Brain microvascular endothelial cell (primary cell): ENCODE measurements at regions not wholly inside any gene's neighbourhood (a gene's known extent, or its start where the extent isn't known, plus 50 kb on each side); places are given as distances from the start of the nearest gene placed in this dataset.

Source experiments
- DNase-seq: peaks from one replicate; pipeline ENCODE4 v3.0.0-alpha.2; 2020
- H3K27ac ChIP-seq: fragments of 250-450 bp; sonication (Bioruptor Pico); 2 replicates; pipeline ENCODE4 v1.5.1; 2020; ENCODE audit warnings: mild to moderate bottlenecking, moderate library complexity
- H3K27me3 ChIP-seq: fragments of 250-450 bp; sonication (Bioruptor Pico); replicated peaks from 2 replicates; pipeline ENCODE4 v1.5.1; 2020; ENCODE audit warnings: mild to moderate bottlenecking
- H3K36me3 ChIP-seq: fragments of 250-450 bp; sonication (Bioruptor Pico); replicated peaks from 2 replicates; pipeline ENCODE4 v1.5.1; 2020; ENCODE audit warnings: mild to moderate bottlenecking
- H3K4me3 ChIP-seq: 2 replicates; pipeline ENCODE4 v1.5.1; 2011; ENCODE audit warnings: low read depth, mild to moderate bottlenecking, control low read depth, low read length, moderate library complexity
- CTCF ChIP-seq: IDR thresholded peaks from 2 replicates; pipeline ENCODE4 v1.5.1; 2011; ENCODE audit warnings: low read depth, mild to moderate bottlenecking, moderate library complexity, low read length, control low read depth, inconsistent platforms; ENCODE audit errors: missing control alignments
- in situ Hi-C: cut with HindIII; loops from 2 replicates; pipeline ENCODE4 v1.10.0; 2017; ENCODE audit warnings: low sequenced_read_pairs, low pct_ligation_motif_present

GRCh38 chr11:23313001-23313400 is 452.7 kb upstream of the CCDC179 start:
- no peaks in the 10 kb centered on the region for H3K27me3 ChIP-seq
- TF ChIP-seq CTCF: no peak
- no peak overlapping the region for H3K4me3 ChIP-seq
- no peak for DNase-seq
- no peaks in the 10 kb centered on the region for H3K36me3 ChIP-seq
- H3K27ac ChIP-seq: no peak overlapping the region
- in situ Hi-C loops: no loop called here

- in situ Hi-C loops: no loop called here
- Histone ChIP-seq H3K27ac (no peak overlapping the region), H3K4me3 (no peak overlapping the region), H3K36me3 (no peaks in the 10 kb centered on the region), H3K27me3 (no peaks in the 10 kb centered on the region)
- DNase-seq: no peak
- TF ChIP-seq CTCF: no peak
Observed at GRCh38 chr11:23314162-23314561, 453.9 kb upstream of the CCDC179 start.

- in situ Hi-C loops: no loop called here
- no peak overlapping the region for H3K27ac ChIP-seq
- no peak for DNase-seq
- no peaks in the 10 kb centered on the region for H3K27me3 ChIP-seq
- no peak for TF ChIP-seq CTCF
- no peaks in the 10 kb centered on the region for H3K36me3 ChIP-seq
- H3K4me3 ChIP-seq: no peak overlapping the region
Observed at GRCh38 chr11:23315286-23315685, 455.0 kb upstream of the CCDC179 start.

- Histone ChIP-seq H3K4me3 (no peak overlapping the region), H3K27me3 (no peaks in the 10 kb centered on the region), H3K27ac (no peak overlapping the region), H3K36me3 (no peaks in the 10 kb centered on the region)
- no peak for DNase-seq
- TF ChIP-seq CTCF: no peak
- in situ Hi-C loops: no loop called here
Observed at GRCh38 chr11:23317816-23318215, 457.5 kb upstream of the CCDC179 start.

- no peak overlapping the region for H3K27ac ChIP-seq
Observed at GRCh38 chr11:23318670-23319069, 458.4 kb upstream of the CCDC179 start.

More at GRCh38 chr11:23318670-23319069, 458.4 kb upstream of the CCDC179 start:
- Histone ChIP-seq H3K36me3 (no peaks in the 10 kb centered on the region), H3K27me3 (no peaks in the 10 kb centered on the region), H3K4me3 (no peak overlapping the region)
- no peak for DNase-seq
- TF ChIP-seq CTCF: no peak
- in situ Hi-C loops: no loop called here
